Tibial artery (tissue), 4 donors: ENCODE measurements at regions not wholly inside any gene's neighbourhood (a gene's known extent, or its start where the extent isn't known, plus 50 kb on each side); places are given as distances from the start of the nearest gene placed in this dataset.

Source experiments
- DNase-seq, 2 donors: peaks; one replicate each; pipeline ENCODE4 v3.0.0-alpha.2; 2019
- H3K27ac ChIP-seq, 2 donors: fragments of 200-600 bp; sonication (generic) in 1 of 2; 1 replicate in 1 of 2; 2 replicates in 1 of 2; pipeline ENCODE4 v1.5.1; 2018 to 2019; ENCODE audit warnings: mild to moderate bottlenecking in 1 of 2
- H3K27me3 ChIP-seq, 2 donors: fragments of 200-600 bp; sonication (generic) in 1 of 2; one replicate each; pipeline versions ENCODE4 v1.5.1 to v1.6.0; 2016 to 2019
- H3K36me3 ChIP-seq, 3 donors: fragments of 200-600 bp; sonication (generic) in 2 of 3; one replicate each; pipeline ENCODE4 v1.5.1; 2016 to 2019; ENCODE audit warnings: mild to moderate bottlenecking in 2 of 3
- H3K4me1 ChIP-seq, 4 donors: fragments of 200-600 bp; sonication (generic) in 2 of 4; 1 replicate in 3 of 4; 2 replicates in 1 of 4; pipeline ENCODE4 v1.5.1; 2016 to 2019
- H3K4me3 ChIP-seq, 2 donors: fragments of 200-600 bp; sonication (generic) in 1 of 2; 1 replicate in 1 of 2; 2 replicates in 1 of 2; pipeline ENCODE4 v1.5.1; 2018 to 2019; ENCODE audit warnings: mild to moderate bottlenecking in 2 of 2
- H3K9me3 ChIP-seq, 3 donors: fragments of 200-600 bp; sonication (generic) in 1 of 3; one replicate each; pipeline ENCODE4 v1.5.1; 2016 to 2019
- CTCF ChIP-seq, 2 experiments: fragments of 200-600 bp in 1 of 2; fragments of 450-650 bp in 1 of 2; IDR thresholded peaks; one replicate each; pipeline ENCODE4 v1.5.1; 2017 to 2019; ENCODE audit warnings: antibody characterized with exemption in 2 of 2, mild to moderate bottlenecking in 1 of 2, moderate library complexity in 1 of 2
- intact Hi-C: fragments of 100-400 bp; cut with DNase I; formaldehyde crosslinking; loops from one replicate; pipeline ENCODE4 v1.15.0; 2023; ENCODE audit warnings: low total_unique reads

- intact Hi-C loops, result no loop called here
- no peak overlapping the region for H3K27ac ChIP-seq
Measured at GRCh38 chr2:65498396-65498795, 66.0 kb upstream of the SPRED2 start.

GRCh38 chr2:65495251-65495877 is 63.0 kb upstream of the SPRED2 start:
- Histone ChIP-seq H3K4me1 (no peaks in the 10 kb centered on the region), H3K27ac (no peak overlapping the region), H3K9me3 (no peaks in the 10 kb centered on the region), H3K4me3 (no peak overlapping the region), H3K27me3 (no peaks in the 10 kb centered on the region), H3K36me3 (no peaks in the 10 kb centered on the region)
- TF ChIP-seq CTCF (IDR thresholded peaks at IDR 0.05), result no peak
- no peak for DNase-seq
- intact Hi-C loops, result no loop called here

More at GRCh38 chr2:65498396-65498795, 66.0 kb upstream of the SPRED2 start:
- no peaks in the 10 kb centered on the region for H3K27me3 ChIP-seq
- DNase-seq, result no peak
- no peak for TF ChIP-seq CTCF (IDR thresholded peaks at IDR 0.05)
- no peaks in the 10 kb centered on the region for H3K36me3 ChIP-seq
- no peaks in the 10 kb centered on the region for H3K4me1 ChIP-seq
- H3K4me3 ChIP-seq, result no peak overlapping the region
- H3K9me3 ChIP-seq, result no peaks in the 10 kb centered on the region

GRCh38 chr2:65494078-65494477 is 61.7 kb upstream of the SPRED2 start:
- no peak for TF ChIP-seq CTCF (IDR thresholded peaks at IDR 0.05)
- H3K4me1 ChIP-seq, result no peaks in the 10 kb centered on the region
- no peaks in the 10 kb centered on the region for H3K9me3 ChIP-seq
- no peak for DNase-seq
- intact Hi-C loops, result no loop called here
- no peaks in the 10 kb centered on the region for H3K27me3 ChIP-seq
- no peak overlapping the region for H3K4me3 ChIP-seq
- no peak overlapping the region for H3K27ac ChIP-seq
- H3K36me3 ChIP-seq, result no peaks in the 10 kb centered on the region

- intact Hi-C loops, result no loop called here
- TF ChIP-seq CTCF (IDR thresholded peaks at IDR 0.05), result no peak
- H3K27ac ChIP-seq, result no peak overlapping the region
- DNase-seq, result no peak
- no peaks in the 10 kb centered on the region for H3K27me3 ChIP-seq
- no peaks in the 10 kb centered on the region for H3K9me3 ChIP-seq
- H3K36me3 ChIP-seq, result no peaks in the 10 kb centered on the region
- H3K4me3 ChIP-seq, result no peak overlapping the region
- no peaks in the 10 kb centered on the region for H3K4me1 ChIP-seq
Measured at GRCh38 chr2:65491381-65491905, 59.0 kb upstream of the SPRED2 start.

GRCh38 chr2:65490222-65490621 is 57.8 kb upstream of the SPRED2 start:
- no peaks in the 10 kb centered on the region for H3K4me1 ChIP-seq
- H3K36me3 ChIP-seq, result no peaks in the 10 kb centered on the region
- no peak for TF ChIP-seq CTCF (IDR thresholded peaks at IDR 0.05)
- H3K9me3 ChIP-seq, result no peaks in the 10 kb centered on the region
- no peak for DNase-seq
- no peak overlapping the region for H3K27ac ChIP-seq
- H3K27me3 ChIP-seq, result no peaks in the 10 kb centered on the region
- intact Hi-C loops, result no loop called here
- no peak overlapping the region for H3K4me3 ChIP-seq
